ENCODE measurements at regions not wholly inside any gene's neighbourhood (a gene's known extent, or its start where the extent isn't known, plus 50 kb on each side); places are given as distances from the start of the nearest gene placed in this dataset.

DNA sequence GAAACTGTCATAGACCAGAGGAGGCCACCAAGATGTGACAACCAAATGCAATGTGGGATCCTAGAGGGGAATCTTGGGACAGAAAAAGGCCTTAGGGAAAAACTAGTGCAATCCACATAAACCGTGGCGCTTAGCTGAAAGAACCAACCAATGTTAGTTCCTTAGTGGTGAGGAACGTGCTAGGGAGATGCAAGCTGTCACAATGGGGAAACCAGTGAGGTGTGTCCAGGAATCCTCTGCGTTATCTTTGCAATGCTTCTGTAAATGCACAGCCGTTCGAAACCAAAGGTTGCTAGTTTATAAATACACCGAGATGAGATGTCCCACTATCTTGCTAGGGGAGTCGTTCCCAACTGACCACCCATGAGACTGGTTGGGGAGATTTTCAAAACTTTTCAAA, 157.0 kb upstream of the ID2 start:
- no peak for DNase-seq

GRCh38 chr2:8525236-8525581, 156.6 kb upstream of the ID2 start:
- DNase-seq: no peak

DNA sequence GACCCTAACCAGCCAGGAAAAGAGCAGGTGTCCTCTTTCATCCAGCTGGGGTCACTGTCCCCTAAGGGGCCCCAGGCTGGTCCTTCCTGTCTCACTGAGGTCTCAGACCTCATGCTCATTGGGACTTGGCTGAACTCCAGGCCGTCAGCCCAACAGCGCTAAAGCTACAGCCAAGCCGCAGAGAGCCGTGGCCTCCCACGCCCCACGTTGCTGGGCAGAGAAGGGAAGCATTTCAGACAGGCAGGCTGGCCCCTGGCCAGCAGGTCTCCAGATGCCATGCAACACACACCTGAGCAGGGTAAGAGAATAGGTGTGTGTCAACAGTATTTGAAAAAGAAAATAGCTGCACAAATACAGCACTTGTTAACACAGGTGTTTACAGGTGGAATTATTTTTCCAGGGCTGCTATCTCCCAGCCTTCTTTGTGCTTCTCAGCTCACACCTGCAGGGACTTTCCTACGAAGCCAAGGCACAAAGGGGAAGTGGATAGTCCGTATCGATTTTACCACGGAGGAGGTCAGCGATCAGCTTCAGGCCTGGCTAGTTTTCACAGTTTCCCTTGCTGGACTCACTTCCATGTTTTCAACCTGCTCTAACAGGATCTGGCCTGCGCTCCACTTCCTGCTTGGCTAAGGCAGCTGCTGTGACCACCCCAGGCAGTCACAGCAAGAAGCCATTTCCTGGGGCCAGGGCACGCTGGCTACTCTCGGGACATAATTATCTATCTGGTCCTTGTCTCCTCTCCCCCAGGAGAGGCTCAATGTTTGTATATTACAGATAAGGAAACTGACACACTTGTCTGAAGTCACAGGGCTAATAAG, 156.1 kb upstream of the ID2 start:
- DNase-seq: peak; percentile 67

DNA sequence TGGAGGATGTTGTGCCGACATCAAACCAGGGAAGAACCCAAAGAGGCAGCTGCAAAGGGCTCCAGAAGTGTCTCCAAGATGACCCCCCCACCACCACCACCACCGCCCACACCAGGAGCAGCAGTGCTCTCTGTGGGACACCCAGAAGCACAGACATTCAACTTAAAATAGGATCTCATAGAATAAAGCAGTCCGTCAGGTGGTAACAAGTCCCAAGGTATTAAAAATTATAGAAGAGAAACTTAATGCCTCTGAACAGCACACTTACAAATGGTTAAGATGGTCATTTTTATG, 155.5 kb upstream of the ID2 start:
- DNase-seq: no peak

DNA sequence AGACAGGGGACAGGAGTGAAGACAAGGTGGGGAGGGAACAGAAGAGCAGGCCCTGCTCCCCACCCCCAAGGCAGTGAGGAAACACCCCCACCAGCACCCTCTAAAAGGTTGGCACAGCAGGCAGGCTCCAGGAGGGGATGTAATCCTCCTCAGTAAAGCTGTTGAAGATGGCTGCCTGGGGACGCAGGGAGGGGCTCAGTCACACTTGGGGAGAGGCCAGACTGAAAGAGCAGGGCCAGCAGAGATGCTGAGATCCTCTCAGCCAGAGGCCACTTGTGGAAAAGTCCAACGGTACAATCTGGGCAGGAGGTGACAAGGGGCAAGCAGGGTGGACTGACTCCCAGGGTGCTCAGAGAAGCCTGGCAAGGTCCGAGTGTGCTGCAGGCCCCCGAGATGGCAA, 154.8 kb upstream of the ID2 start:
- no peak for DNase-seq

DNA sequence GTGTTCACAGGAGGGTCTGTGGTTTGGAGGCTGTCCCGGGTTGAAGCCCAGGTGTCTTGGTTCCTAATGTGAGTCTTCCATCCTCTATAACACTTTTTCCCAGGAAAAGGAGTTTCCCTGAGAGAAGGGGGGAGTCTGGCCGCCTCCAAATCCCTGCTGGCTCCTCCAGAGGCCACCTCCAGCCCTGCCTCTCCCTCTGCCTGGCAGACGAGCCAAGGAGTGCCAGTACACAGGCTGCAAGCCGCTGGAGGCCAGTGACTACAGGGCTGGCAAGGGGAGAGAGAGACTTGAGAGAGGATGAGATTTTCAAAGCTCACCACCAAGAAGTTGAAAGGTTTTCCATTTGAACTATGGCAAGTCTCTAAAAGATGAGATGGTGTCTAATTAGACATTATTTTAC, 154.2 kb upstream of the ID2 start:
- no peak for DNase-seq

GRCh38 chr2:8528863-8529262, 153.0 kb upstream of the ID2 start:
- DNase-seq: no peak

GRCh38 chr2:8529706-8530277, 152.1 kb upstream of the ID2 start:
- no peak for DNase-seq

DNA sequence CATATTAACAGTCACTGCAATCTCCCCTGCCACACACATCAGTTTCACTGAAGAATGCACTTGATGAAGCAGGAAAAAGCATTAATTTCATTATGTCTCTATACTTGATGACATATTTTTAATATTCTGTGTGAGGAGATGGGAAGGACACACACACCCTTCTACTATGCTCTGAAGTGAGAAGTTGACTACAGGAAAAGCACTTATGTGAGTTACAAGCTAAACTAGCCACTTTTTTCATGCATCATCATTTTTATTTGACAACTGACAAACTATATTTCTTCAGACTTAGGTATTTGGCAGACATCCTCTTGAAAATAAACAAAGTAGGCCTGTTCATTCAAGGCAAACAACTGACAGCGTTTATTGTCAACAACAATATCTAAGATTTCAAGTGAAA, 150.4 kb upstream of the ID2 start:
- no peak for DNase-seq

- DNase-seq: no peak
These were observed 149.4 kb upstream of the ID2 start for GRCh38 chr2:8532438-8532837.

DNA sequence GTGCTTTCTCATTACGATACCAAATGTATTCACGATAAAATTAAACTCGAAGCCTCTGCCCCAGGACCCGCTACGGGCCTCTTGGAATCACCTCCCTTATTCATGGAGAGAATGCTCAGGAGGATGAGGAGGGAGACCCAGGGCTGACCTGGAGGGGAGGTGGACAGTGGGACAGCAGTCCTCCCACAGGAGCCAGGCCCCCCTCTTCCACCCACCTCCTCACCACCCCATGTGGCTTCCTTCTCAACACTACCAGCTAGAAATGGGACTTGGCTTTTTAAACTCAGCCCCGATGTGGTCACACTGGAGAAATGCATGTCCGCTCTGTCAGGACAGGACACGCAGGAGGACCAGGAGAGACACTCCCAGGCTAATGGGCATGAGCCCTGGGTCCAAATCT, 147.9 kb upstream of the ID2 start:
- DNase-seq: no peak

GRCh38 chr2:8534386-8534728, 147.5 kb upstream of the ID2 start:
- DNase-seq: no peak

DNA sequence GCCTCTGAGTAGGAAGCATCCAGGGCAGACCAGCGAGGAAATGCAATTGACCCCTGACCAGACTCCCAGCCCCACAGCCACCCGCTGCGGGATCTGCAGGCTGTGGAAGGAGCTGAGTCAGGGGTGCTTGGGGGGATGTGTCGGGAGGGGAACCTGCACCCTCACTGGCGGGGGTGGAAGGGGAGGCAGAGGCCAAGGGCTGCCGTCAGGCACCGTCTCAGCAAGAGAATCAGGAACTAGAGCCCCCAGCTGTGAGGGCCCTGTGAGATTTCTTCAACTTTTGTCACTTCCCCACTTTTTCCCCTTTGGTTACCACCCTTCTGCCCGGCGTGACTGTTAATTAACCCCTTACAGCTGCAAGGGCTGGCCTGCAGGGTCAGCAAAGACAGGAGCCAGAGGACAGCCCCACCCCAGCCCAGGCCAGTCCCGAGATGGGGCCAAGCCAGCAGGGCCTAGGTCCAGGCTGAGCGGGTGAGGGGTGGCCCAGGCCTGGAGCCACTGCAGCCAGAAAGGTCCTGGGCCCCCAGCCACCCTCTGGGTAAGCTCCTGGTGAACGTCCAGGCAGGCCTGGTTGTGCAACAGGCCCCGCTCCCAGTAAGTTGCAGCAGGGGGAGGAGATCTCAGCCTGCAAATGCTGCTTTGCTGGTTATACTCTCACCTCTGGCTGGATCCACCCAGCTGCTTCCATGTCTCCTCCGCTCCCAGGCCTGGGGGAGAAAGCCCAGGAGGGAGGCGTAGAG, 147.0 kb upstream of the ID2 start:
- peak; percentile 48 for DNase-seq

DNA sequence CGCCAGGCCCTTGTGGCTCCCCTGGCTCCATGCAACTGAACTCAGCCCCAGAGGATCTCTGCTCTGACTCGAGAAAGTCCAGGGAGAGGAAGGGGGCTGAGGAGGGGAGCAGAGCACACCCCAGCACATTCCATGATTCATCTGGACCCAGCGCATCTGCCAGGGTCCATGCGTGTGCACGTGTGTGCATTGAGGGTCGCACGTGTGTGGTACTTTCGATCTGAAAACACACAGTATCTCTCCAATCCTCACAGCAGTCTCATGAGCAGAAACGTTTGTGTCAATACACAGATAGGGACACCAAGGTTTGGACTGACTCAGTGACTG, 146.4 kb upstream of the ID2 start:
- DNase-seq: no peak

GRCh38 chr2:8535821-8536685, 145.8 kb upstream of the ID2 start:
- DNase-seq: peak; percentile 11

DNA sequence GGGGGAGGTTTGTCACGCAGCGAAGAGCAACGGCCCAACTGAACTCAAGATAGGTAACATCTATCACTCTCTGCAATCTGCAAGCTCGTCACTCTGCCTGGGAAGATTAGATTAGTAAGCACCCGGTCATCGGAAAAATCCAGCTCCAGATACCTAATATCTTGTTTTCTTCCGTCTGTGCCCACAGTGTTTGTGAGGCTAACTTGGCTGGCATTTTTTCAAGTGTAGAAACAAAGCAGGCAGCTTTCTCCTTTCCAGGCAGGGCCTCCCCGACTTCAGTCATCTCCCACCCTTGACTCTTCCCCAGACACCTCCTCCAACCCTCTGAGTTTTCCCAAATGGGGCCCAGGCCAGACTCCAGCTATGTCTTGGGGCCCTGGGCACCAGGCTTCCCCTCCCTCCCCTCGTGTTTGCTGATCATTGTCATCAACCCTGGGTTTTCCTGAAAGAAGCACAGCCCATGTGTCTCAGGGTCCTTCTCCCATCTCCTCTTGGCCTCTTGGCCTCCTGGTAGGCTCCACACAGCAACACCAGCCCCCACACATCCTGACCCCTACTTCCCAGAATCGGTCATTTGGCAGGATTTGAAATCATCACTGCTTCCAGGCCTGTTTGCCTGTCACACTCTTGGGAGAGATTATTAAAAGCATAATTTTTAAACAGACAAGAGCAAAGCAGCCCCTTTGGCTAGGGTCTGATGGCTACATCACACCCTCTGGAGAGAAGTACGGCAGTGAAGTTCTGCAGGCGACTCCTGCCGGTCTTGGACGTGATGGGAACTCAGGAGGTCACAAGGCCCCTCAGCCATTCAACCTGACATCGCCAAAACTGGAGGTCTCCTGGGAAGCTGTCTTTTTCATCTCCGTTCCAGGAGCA, 144.9 kb upstream of the ID2 start:
- peak; percentile 27 for DNase-seq

- peak; percentile 9 for DNase-seq
These were observed 144.2 kb upstream of the ID2 start for GRCh38 chr2:8537562-8538155.

DNA sequence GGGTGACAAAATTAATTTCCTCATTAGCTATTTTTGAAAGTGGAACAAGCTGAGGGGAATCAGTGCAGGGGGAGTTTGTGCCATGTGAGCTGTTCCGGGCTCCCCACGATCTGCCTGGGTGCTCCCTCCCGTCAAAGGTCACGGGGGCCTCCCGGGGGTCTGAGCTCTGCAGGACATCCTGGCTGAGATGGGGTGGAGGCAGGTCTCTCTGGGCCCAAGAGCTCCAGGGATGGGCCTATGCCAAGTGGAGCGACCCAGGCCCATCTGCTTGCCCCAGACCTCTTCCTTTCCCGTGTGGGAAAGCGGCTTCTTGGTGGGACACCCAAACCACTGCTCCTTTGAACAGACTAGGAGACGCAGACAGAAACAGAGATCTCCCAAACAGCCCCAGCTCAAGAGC, 143.3 kb upstream of the ID2 start:
- DNase-seq: peak; percentile 15

DNA sequence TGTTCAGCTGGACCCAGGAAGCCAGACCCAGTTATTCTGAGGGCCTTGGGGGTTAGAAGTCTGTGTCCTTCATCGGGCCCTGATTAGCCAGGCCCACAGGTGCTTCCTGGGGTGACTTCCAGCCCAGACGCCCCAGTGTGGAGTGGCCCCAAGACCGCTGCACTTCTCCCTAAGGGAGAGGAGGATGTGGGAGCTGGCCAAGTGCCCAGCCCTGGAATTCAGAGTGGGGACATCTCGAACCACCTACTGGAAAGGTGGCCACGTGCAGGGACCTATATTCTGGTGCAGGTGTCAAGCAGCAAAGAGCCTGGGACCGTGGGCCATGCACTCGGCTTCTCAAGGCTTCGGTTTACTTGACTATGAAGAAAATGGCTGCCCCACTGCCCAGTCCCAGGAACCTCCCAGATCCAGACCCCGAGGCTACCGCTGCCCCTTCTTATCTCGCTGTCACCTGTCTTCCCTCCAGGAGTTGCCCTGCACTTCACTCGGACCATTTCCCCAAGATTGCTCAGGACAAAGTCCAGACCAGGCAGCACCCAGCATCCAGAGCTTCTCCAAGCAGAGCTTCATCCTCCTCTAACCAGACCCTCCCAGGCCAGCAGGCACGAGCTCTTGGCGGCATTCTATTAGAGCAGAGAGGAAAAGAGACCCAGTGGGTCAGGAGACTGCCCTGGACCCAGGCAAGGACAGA, 142.8 kb upstream of the ID2 start:
- peak; percentile 16 for DNase-seq

DNA sequence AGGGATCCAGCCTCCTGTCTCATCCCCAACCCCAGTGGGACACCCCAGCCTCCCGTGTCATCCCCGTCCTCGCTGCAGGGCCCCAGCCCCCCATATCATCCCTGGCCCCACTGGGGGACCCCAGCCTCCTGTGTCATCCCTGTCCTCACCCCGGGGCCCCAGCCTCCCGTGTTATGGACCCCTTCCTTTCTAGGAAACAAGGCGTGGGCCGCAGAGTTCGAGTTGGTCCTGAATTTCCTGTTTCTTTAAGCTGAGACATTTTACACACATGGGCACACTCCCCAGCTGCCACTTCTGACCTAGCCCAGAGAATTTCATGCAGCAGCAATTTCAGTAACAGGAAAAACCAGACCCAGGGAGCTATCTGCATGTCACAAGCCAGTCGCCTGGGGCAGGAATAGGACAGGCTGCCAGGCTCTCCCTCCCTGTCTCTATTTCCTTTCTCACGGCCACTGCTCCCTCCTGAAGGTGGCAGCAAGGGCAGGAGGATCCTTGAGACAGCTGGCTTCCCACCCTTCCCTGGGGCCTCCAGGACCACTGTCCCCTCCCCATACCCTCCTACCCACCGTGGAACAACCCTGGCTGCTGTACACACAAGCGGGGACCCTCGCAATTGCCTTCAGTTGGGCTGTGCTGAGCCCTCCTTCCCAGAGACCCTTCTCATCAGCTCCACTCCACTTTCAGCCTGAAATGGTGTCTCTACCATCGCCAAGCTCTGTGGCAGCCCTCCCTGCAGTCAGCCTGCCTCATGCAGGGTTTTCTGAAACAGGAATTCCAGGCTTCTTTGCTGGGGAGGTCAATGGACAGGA, 141.9 kb upstream of the ID2 start:
- DNase-seq: no peak

DNA sequence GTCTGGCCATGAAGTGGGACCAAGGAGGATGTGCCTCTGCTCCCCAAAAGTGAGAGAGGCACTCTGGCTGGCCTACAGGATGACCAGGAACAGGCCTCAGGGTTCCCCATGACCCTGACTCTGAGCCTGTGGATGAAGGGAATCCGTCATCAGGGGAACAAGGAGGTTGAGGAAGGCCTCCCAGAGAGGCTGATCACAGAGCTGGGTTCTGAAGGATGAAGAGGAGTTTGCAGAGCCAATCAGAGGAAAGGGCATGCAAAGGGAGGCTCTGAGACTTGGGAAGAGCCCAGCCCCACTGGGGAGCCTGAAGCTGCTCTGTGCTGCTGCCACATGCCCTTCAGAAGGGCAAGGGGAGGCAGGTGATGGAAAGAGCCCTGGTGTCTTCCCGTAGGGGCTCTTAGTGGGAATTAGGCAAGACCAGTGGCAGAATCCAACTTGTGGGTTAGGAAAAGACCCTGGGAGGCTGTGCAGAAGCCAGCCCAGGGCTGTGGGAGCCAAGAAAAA, 141.3 kb upstream of the ID2 start:
- DNase-seq: no peak

Measured in right hindlimb (tissue), 1 donor.